ENCODE measurements at regions not wholly inside any gene's neighbourhood (a gene's known extent, or its start where the extent isn't known, plus 50 kb on each side); places are given as distances from the start of the nearest gene placed in this dataset.

GRCh38 chr10:20635570-20635969 lies 261.5 kb downstream of the NEBL start:
- Histone ChIP-seq H3K27me3 (ENCODE audit: control insufficient read depth in 4 of 4, insufficient read depth in 4 of 4, low read length in 3 of 4) (no peaks in the 10 kb centered on the region), H3K9me3 (ENCODE audit: control insufficient read depth in 4 of 4, low read length in 3 of 4) (no peaks in the 10 kb centered on the region), H3K27ac (ENCODE audit: low read depth in 1 of 2, low read length in 2 of 2) (no peak overlapping the region), H3K4me3 (ENCODE audit: low read depth in 1 of 3, low read length in 3 of 3) (no peak overlapping the region), H3K9ac (ENCODE audit: low read depth in 1 of 2, low read length in 2 of 2) (no peak overlapping the region), H3K36me3 (ENCODE audit: control insufficient read depth in 4 of 4, insufficient read depth in 3 of 4, low read depth in 1 of 4, low read length in 3 of 4) (no peaks in the 10 kb centered on the region), H3K4me1 (ENCODE audit: control insufficient read depth in 4 of 4, insufficient read depth in 4 of 4, low read length in 3 of 4) (no peaks in the 10 kb centered on the region)
- DNase-seq (ENCODE audit: low spot score) = no peak
- TF ChIP-seq, protein P1, sequence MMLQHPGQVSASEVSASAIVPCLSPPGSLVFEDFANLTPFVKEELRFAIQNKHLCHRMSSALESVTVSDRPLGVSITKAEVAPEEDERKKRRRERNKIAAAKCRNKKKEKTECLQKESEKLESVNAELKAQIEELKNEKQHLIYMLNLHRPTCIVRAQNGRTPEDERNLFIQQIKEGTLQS (IDR thresholded peaks at IDR 0.05) = no peak
- TF ChIP-seq TAF1 (conservative IDR thresholded peaks at IDR 0.05) = no peak
- peak; percentile 15 for TF ChIP-seq NR2F2 (IDR thresholded peaks at IDR 0.05)
- no peak for TF ChIP-seq SP1 (IDR thresholded peaks at IDR 0.05)
- TF ChIP-seq RXRA (IDR thresholded peaks at IDR 0.05) = no peak
- TF ChIP-seq FOXA1 (IDR thresholded peaks at IDR 0.05) = no peak
- TF ChIP-seq MAX (IDR thresholded peaks at IDR 0.05) = no peak

GRCh38 chr10:20634839-20635238 lies 262.3 kb downstream of the NEBL start:
- 72% methylated on average over 4 of the region's 4 CpGs for WGBS
- no peak for DNase-seq (ENCODE audit: low spot score)
- no peak overlapping the region for H3K27ac ChIP-seq (ENCODE audit: low read depth in 1 of 2, low read length in 2 of 2)
- TF ChIP-seq, protein P1 (IDR thresholded peaks at IDR 0.05) = no peak
- TF ChIP-seq HNF4G (IDR thresholded peaks at IDR 0.05) (no peak), RAD21 (IDR thresholded peaks at IDR 0.05) (no peak), YY1 (IDR thresholded peaks at IDR 0.05) (no peak), SP1 (IDR thresholded peaks at IDR 0.05) (no peak), FOXA1 (IDR thresholded peaks at IDR 0.05) (no peak), RXRA (IDR thresholded peaks at IDR 0.05) (no peak), TAF1 (conservative IDR thresholded peaks at IDR 0.05) (no peak), EGR1 (IDR thresholded peaks at IDR 0.05; ENCODE audit: low read depth in 2 of 2) (no peak), NR2F2 (IDR thresholded peaks at IDR 0.05) (no peak), JUND (IDR thresholded peaks at IDR 0.05) (no peak), MAX (IDR thresholded peaks at IDR 0.05) (no peak), CTCF (IDR thresholded peaks at IDR 0.05; ENCODE audit: low read depth, low read length, missing input control) (no peak), FOXA2 (IDR thresholded peaks at IDR 0.05) (no peak), GABPA (IDR thresholded peaks at IDR 0.05 in 1 of 2, conservative IDR thresholded peaks at IDR 0.05 in 1 of 2) (no peak), HNF4A (conservative IDR thresholded peaks at IDR 0.05) (no peak)
- TF ChIP-seq, protein P2, sequence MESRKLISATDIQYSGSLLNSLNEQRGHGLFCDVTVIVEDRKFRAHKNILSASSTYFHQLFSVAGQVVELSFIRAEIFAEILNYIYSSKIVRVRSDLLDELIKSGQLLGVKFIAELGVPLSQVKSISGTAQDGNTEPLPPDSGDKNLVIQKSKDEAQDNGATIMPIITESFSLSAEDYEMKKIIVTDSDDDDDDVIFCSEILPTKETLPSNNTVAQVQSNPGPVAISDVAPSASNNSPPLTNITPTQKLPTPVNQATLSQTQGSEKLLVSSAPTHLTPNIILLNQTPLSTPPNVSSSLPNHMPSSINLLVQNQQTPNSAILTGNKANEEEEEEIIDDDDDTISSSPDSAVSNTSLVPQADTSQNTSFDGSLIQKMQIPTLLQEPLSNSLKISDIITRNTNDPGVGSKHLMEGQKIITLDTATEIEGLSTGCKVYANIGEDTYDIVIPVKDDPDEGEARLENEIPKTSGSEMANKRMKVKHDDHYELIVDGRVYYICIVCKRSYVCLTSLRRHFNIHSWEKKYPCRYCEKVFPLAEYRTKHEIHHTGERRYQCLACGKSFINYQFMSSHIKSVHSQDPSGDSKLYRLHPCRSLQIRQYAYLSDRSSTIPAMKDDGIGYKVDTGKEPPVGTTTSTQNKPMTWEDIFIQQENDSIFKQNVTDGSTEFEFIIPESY (IDR thresholded peaks at IDR 0.05) = no peak
- TF ChIP-seq, protein P3, sequence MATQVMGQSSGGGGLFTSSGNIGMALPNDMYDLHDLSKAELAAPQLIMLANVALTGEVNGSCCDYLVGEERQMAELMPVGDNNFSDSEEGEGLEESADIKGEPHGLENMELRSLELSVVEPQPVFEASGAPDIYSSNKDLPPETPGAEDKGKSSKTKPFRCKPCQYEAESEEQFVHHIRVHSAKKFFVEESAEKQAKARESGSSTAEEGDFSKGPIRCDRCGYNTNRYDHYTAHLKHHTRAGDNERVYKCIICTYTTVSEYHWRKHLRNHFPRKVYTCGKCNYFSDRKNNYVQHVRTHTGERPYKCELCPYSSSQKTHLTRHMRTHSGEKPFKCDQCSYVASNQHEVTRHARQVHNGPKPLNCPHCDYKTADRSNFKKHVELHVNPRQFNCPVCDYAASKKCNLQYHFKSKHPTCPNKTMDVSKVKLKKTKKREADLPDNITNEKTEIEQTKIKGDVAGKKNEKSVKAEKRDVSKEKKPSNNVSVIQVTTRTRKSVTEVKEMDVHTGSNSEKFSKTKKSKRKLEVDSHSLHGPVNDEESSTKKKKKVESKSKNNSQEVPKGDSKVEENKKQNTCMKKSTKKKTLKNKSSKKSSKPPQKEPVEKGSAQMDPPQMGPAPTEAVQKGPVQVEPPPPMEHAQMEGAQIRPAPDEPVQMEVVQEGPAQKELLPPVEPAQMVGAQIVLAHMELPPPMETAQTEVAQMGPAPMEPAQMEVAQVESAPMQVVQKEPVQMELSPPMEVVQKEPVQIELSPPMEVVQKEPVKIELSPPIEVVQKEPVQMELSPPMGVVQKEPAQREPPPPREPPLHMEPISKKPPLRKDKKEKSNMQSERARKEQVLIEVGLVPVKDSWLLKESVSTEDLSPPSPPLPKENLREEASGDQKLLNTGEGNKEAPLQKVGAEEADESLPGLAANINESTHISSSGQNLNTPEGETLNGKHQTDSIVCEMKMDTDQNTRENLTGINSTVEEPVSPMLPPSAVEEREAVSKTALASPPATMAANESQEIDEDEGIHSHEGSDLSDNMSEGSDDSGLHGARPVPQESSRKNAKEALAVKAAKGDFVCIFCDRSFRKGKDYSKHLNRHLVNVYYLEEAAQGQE (IDR thresholded peaks at IDR 0.05) = no peak
- no peak overlapping the region for H3K9ac ChIP-seq (ENCODE audit: low read depth in 1 of 2, low read length in 2 of 2)
- no peaks in the 10 kb centered on the region for H3K9me3 ChIP-seq (ENCODE audit: control insufficient read depth in 4 of 4, low read length in 3 of 4)
- H3K4me1 ChIP-seq (ENCODE audit: control insufficient read depth in 4 of 4, insufficient read depth in 4 of 4, low read length in 3 of 4) = no peaks in the 10 kb centered on the region
- H3K27me3 ChIP-seq (ENCODE audit: control insufficient read depth in 4 of 4, insufficient read depth in 4 of 4, low read length in 3 of 4) = no peaks in the 10 kb centered on the region
- no peak overlapping the region for H3K4me3 ChIP-seq (ENCODE audit: low read depth in 1 of 3, low read length in 3 of 3)
- no peaks in the 10 kb centered on the region for H3K36me3 ChIP-seq (ENCODE audit: control insufficient read depth in 4 of 4, insufficient read depth in 3 of 4, low read depth in 1 of 4, low read length in 3 of 4)

Data from liver (tissue), 8 donors.